ENCODE measurements at regions not wholly inside any gene's neighbourhood (a gene's known extent, or its start where the extent isn't known, plus 50 kb on each side); places are given as distances from the start of the nearest gene placed in this dataset.

GRCh38 chr12:61987173-61987572, 273.0 kb upstream of the USP15 start:
- TF ChIP-seq POLR2AphosphoS5 (IDR thresholded peaks at IDR 0.05), result no peak
- TF ChIP-seq, protein P1, sequence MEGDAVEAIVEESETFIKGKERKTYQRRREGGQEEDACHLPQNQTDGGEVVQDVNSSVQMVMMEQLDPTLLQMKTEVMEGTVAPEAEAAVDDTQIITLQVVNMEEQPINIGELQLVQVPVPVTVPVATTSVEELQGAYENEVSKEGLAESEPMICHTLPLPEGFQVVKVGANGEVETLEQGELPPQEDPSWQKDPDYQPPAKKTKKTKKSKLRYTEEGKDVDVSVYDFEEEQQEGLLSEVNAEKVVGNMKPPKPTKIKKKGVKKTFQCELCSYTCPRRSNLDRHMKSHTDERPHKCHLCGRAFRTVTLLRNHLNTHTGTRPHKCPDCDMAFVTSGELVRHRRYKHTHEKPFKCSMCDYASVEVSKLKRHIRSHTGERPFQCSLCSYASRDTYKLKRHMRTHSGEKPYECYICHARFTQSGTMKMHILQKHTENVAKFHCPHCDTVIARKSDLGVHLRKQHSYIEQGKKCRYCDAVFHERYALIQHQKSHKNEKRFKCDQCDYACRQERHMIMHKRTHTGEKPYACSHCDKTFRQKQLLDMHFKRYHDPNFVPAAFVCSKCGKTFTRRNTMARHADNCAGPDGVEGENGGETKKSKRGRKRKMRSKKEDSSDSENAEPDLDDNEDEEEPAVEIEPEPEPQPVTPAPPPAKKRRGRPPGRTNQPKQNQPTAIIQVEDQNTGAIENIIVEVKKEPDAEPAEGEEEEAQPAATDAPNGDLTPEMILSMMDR (IDR thresholded peaks at IDR 0.05), result no peak
- TF ChIP-seq POLR2A (IDR thresholded peaks at IDR 0.05), result no peak
- no peak for TF ChIP-seq EP300 (IDR thresholded peaks at IDR 0.05)

All from sigmoid colon (tissue), 4 donors.